HG03378 (cell line): ENCODE measurements at regions not wholly inside any gene's neighbourhood (a gene's known extent, or its start where the extent isn't known, plus 50 kb on each side); places are given as distances from the start of the nearest gene placed in this dataset.

Experiments used
- ATAC-seq: cut with Tn5 transposase; IDR thresholded peaks from one replicate; pipeline ENCODE4 v1.9.1; 2021; ENCODE audit warnings: mild to moderate bottlenecking, moderate library complexity; ENCODE audit not compliant: unreplicated experiment

DNA sequence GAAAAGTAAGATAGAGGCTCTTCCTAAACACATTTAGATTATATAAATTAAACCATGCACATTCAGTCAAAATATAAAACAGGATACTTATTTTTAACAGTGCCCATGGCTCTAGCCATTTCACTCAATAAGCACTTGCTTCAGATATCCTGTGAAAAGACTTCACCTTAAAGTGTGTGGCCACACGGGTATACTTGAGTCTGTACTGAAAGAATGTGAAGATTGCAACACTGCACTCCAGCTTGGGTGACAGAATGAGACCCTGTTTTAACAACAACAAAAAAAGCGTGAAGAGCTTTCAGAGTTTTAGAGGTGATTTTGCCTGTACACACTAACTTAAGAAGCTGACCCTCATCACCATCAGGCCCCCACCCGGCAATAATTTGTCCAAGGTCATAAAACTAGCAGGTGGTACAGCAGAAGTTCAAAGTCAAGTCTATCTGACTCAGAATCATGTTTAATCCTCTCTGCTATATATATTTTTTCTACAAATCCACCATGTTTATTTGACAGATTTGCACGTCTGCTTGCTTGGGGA is 203.5 kb upstream of the GUCY1A2 start:
- no peak for ATAC-seq

DNA sequence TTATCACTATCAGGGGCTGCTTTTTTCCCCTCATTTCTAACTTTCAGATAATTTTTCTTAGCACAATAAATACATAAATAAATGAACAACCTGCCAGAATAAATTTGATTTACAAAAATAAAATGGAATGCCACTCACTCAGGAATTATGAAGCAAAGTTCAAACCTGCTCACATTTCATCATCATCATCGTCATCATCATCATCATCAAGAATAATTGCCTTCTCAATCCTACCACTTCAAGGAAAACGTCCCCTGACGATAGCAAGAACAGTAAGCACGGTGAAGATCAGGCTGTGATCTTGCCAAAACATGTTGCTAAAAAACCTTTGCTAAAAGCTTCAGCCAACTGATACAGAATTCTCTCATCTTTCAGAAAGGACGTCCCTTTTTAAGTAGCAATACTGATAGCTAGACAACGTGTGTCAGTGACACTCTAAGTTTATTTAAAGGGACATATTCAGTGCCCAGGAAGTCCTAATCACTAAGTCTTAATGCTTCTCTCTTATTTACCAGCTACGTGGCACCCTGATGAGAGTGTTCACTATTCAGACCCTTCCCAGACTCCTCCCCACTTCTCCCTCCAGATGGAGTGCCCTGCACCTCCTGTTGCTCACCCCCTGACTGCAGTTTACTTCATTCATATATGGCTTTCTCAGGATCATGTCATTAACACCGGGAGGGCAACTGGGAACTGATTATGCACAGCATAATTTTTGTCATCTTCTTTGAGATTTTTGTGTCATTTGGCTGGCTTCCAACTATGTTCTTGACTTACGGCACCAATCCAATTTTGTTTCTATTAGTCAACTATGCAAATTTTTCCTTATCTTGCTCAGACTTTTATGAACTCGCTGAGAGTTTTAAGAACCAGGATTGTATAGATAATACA is 200.1 kb upstream of the GUCY1A2 start:
- no peak for ATAC-seq

DNA sequence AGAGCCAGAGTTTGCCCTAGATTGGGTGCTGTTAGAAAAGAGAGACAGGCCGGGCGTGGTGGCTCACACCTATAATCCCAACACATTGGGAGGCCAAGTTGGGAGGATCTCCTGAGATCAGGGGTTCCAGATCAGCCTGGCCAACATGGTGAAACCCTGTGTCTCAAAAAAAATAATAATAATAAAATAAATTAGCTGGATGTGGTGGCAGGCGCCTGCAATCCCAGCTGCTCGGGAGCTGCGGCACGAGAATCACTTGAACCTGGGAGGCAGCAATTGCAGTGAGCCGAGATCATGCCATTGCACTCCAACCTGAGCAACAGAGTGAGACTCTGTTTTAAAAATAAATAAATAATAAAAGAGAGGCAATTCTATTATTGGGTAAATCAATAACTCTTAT is 199.2 kb upstream of the GUCY1A2 start:
- ATAC-seq = no peak

DNA sequence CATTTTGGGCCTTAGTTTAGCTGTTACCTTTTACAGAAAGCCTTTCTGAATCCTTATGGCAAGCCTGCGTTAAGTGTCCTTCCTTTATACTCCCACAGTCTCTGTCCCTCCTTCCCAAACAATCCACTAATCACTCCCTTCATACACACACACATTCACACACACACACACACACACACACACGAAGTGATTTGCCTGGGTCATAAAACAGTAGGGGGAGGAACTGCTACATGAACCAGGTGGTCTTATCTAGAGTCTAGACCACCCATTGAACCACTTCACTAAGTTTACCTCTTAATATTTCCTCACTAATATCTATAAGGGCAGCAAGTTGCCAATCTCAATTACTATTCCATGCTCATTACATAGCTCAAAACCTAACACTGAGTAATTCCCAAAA is 196.7 kb upstream of the GUCY1A2 start:
- no peak for ATAC-seq

DNA sequence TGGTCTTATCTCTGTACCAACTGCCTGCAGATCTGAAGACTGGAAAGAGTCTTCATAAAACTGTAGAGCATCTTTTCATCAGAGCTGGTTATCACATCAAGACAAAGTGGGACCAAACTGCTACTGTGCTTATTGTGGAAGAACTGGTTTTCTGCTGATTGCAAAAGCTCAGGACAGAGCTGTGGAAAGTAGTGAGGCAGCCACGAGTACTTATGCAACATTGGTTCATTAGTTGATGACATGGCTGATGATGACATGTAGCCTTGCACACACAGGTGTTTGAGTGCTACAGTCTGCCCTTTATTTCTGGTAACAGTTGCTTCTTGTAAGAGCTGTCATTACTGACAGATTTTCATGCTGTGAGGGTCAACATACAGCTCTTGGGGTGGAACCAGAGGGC is 185.4 kb upstream of the GUCY1A2 start:
- no peak for ATAC-seq

DNA sequence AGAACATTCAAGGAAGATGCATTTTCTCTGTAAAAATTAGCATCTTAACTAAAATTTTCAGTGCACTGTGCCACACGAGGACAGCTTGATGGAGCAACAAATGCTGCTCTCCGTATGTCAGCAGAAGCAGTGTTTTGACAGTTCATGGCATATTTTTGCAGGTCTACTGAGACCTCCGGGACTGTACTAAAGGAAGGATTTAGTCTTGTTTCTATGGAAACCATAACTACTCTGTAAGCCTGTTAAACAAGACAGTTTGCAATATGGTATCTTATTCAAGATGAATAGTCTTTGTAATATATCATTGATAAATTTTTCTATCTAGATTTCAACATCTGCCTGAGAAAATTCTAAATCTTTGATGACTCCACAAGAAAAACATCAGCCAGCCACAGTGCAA is 184.0 kb upstream of the GUCY1A2 start:
- ATAC-seq = no peak

DNA sequence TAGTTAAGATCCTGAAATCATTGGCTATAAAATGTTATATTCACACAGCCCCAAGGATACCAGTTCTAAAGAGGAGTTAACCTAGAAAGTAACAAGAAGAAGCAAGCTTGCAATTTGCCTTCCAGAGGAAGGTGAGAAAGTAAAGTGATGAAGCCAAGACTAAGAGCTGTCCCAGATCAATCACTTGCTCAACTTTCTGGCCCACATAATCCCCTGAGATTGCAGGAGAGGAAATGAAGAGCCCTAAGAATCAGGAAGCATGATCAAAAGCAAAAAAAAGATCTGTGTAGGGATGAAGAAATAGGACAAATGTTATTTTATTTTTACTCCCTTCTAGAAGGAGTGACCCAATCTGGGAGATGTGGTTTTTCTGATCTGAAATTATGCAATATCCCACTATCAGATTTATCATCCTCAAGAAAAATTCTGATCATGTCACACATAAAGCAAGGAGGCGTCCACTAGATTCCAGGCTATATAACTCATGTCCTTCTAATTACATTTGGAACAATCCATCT is 180.3 kb upstream of the GUCY1A2 start:
- ATAC-seq = no peak

DNA sequence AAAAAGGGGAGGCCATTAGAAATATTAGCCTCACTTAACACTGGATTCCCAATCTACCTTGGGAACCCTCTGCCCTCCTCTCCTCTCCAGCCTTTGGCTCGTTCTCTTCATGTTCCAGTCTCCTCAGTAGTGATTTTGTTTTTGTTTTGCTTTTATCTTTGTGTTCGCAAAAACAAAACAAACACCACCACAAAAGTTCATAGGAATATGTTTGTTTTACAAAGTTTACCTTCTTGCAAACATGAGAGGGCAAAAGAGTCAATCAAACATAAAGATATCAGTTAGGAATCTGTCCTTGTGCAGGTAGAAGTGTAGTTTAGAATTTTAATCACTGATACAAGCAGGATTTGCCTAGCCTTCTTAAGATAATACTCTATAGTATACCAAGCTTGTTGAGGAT is 179.7 kb upstream of the GUCY1A2 start:
- ATAC-seq = no peak

DNA sequence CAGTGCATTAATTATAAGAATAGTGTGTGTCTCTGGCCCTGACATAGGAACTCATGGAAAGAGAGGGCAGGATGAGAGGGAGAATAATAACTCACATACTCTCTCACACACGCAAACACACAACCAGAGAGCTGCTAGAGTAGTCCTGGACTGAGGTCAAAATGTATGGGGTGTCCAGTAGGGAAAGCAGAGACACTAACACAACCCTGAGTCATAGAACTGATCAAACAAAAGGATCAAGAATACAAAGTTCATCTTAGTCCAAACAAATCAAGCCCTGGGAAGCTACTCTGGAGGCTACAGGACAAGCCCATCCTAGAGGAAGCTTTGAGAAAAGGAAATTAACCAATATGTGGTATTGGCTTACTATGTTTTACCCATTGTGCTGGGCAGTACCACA is 178.5 kb upstream of the GUCY1A2 start:
- no peak for ATAC-seq

DNA sequence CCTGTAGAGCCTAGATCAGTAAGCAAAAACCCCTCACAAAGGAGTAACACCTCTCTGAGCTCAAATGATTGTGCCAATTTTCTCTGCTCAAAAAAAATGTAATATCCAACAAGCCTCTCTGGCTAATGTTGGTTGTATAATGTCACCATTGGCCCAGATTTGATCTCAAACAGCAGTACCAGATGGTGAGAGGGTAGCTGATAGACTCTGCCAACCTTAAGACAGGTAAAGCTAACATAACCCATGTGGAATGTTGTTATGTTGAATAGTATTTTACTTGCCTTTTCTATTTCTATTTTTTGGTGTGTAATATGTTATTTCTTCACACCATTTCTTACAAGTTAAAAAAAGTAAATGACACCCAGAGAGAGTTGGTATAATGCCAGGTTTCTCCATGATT is 166.7 kb upstream of the GUCY1A2 start:
- ATAC-seq = no peak

DNA sequence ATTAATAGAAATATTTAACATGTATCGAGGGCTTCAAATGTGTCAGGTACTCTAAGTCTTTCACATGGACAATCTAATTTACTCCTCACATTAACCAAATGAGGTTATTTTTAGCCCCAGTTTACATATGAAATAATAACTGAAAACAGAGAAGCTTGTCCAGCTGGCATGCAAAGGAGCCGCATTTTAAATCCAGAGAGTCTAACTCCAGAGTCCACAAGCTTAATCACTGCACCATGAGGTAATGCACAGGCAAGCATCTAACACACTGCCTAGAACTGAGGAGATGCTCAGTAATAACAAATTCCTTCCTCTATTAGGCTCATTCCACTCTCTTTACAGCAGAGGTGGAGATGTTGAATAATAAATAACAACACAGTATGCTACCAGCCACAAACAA is 165.7 kb upstream of the GUCY1A2 start:
- no peak for ATAC-seq

DNA sequence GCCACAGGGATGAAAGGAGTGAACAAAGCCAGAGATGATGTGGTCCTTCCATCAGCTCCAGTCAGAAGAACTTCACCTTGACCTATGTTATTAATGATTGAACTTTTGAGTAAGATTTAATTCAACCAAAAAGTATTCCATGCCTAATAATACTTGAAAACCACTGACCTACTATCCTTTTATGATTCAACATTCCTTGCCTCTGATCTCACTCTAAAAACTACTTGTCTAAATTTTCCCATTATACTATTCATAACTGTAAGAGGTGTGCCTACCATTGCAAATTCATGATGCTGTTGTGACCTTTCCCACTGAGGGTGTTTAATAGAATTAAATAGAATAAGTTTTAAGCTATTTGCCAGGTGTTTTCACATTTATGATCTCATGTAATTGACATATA is 164.7 kb upstream of the GUCY1A2 start:
- no peak for ATAC-seq

DNA sequence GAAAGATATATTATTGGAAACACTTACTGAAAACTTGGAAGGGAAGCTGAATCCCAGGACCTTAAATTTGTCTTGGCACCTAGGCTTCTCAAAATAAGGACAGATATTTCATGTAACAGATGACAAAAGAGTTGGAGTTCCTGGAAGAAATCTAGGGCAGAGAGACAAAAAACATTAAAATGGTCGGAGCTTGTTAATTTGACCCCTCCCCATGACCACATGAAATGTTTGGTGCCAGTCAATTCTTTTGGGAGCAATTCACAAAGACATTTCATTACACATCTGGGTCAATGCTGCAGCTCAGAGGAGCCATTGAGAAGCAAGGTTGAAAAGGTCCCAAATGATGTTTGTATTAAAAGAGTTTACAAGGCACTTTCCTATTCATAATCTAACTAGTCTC is 162.0 kb upstream of the GUCY1A2 start:
- no peak for ATAC-seq

DNA sequence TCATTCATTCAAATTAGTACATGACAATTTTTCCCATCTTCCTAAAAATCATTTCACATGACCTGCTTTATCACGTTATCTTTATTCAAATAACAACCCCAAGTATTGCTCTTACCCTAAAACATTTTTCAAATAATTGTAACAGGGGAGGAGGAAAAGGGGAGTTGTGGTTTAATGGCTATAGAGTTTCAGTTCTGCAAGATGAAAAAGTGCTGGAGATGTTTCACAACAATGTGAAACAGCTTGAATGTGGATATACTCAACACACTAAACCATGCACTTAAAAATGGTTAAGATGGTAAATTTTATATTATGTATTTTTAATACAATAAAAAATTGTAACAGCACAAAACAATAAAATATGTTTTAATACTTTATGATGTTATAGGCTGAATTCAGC is 161.6 kb upstream of the GUCY1A2 start:
- no peak for ATAC-seq

DNA sequence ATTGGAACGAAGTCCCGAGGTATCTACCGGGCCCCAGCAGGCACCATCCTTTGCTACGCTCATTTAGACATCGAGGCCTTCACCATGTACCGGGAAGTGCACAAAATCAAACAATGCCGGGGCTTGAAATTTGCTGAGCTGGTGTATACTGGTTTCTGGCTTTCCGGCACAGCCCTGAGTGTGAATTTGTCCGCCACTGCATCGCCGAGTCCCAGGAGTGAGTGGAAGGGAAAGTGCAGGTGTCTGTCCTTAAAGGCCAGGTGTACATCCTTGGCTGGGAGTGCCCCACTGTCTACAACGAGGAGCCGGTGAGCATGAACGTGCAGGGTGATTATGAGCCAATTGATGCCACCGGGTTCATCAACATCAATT is 158.8 kb upstream of the GUCY1A2 start:
- no peak for ATAC-seq

DNA sequence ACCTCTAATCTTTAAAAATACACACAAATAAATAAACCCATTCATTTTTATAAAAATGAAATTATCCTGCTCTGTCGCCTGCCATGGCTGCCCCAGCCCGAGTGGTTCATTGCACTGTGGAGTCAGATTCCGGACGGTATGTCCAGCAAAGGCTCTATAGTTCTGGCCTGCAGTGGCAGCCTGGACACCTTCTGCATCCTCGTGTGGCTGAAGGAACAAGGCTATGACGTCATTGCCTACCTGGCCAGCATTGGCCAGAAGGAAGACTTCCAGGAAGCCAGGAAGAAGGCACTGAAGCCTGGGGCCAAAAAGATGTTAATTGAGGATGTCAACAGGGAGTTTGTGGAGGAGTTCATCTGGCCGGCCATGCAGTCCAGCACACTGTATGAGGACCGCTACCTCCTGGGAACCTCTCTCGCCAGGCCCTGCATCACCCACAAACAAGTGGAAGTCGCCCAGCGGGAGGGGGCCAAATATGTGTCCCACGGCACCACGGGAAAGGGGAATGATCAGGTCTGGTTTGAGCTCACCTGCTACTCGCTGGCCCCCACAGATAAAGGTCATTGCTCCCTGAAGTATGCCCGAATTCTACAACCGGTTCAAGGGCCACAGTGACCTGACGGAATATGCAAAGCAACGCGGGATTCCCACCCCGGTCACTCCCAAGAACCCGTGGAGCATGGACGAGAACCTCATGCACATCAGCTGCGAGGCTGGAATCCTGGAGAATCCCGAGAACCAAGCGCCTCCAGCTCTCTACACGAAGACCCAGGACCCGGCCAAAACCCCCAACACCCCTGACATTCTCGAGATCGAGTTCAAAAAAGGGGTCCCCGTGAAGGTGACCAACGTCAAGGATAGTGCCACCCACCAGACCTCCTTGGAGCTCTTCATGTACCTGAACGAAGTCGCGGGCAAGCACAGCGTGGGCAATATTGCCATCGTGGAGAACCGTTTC is 158.2 kb upstream of the GUCY1A2 start:
- ATAC-seq = no peak

DNA sequence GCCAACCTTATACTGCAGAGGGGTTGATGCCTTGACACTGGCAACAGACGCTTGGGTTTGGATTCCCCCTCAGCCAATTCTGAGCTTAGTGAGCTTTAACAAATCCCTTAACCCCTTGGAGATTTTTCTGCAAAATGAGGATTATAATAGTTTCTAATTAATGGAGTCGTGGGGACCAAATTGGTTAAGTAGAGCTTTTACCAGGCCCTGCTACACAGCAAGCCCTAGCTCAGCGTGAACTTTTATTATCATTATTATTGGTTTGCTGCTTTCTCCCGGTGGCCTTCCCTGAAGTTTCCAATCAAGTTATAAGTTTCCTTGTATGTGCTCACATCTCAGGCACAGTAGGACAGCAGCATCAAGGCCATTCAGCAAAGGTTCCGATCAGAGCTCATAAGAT is 156.6 kb upstream of the GUCY1A2 start:
- no peak for ATAC-seq

DNA sequence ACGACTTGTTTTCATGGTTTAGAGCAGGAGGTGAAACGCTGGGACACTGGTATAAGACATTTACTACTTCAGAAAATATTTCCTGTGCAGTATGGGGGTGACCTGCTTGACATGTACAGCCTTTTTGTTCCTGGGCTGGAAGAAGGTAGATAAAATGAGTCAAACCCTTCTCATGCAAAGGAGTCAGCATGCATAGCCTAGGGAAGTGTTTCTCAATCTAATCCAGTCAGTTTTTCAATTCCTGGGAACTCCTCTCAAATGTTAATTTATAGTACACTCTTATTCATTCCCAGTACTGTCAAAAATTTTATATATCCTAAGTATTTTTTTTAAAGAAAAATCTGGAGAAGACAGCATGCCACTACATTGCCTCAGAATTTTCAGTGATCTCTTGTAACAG is 154.7 kb upstream of the GUCY1A2 start:
- ATAC-seq = no peak

DNA sequence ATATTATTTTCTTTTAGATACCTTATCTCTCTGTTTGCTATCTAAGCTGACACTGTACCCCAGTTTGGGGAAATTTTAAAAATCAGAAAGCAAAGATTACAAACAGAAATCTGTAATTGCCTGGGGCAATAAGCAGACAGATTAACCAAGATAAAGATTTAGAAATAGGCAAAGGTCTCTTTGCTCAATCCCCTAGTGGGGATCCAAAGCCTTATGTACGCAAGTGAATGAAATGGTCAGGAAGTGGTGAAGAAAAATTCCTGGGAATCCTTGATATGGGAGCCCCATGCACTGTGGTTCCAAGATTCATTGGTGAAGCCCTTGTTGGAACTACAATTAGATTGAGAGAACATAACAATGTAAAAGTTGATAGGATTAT is 139.5 kb upstream of the GUCY1A2 start:
- ATAC-seq = no peak

DNA sequence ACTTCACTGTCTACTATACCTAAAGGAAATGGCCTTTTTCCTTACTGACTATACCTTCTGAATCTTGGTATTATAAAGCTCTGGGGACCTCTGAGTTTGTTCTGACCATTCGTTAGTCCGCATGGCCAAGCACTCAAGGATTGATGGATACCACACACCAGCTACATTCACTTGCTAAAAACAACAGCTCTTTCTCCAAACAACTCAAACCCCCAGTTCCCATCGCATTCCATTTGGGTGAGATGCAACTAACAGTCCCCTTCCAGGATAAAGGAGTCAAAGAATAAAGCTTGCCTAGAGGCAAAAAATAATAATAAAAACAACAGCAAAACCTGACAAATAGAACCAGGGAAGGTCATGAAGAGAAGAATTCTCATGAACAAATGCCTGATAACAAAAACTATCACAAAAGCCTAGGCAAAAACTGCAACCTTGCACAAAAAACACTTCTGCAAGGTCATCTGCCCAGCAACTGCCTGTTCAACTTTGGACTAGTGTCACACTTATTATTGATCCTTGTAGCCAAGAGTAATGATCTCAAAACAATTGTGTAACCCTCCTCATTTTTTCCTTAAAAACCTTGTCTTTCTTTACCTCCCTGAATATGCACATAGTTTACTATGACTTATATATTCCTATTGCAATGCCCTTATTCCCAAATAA is 139.0 kb upstream of the GUCY1A2 start:
- no peak for ATAC-seq

DNA sequence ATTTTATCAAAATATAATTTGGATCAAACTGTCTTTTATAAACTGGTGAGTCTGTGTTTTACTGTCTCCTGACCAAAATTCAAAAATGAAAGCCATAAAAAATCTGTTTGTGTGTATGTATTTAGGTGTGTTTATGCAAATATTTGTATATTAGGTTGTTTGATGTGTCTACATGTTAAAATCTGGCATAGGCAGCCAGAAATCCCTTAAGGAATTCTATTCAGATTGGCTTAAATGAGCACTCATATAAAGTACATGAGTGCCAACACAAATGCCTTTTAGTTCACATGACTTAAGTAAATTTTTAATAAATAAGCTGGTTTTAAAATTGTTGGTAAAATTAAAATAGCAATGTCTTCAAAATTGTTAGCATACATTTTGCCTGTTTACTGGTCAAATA is 133.3 kb upstream of the GUCY1A2 start:
- no peak for ATAC-seq
